NCI-H146 treated with DMSO at 0.1 percent for 48 hours (cell line): ENCODE measurements at regions not wholly inside any gene's neighbourhood (a gene's known extent, or its start where the extent isn't known, plus 50 kb on each side); places are given as distances from the start of the nearest gene placed in this dataset.
"Not testable (repeated sequence)": the region's sequence is repeated elsewhere in the genome, so short reads cannot be mapped to it uniquely, and the experiment has no call there.

Experiments used
- DNase-seq: peaks from one replicate; lab custom pipeline; 2025; ENCODE audit not compliant: unreplicated experiment; lab: John Stamatoyannopoulos, UW

- DNase-seq: no peak
These were observed 809.4 kb downstream of the PRELID2 start for GRCh38 chr5:145025775-145026174.

- no peak for DNase-seq
These were observed 820.0 kb downstream of the PRELID2 start for GRCh38 chr5:145015146-145015545.

- DNase-seq: no peak
These were observed 821.0 kb downstream of the PRELID2 start for GRCh38 chr5:145014109-145014508.

- no peak for DNase-seq
These were observed 824.3 kb downstream of the PRELID2 start for GRCh38 chr5:145010834-145011233.

- DNase-seq: no peak
These were observed 826.1 kb downstream of the PRELID2 start for GRCh38 chr5:145008876-145009530.

GRCh38 chr5:144994356-144994755 is 823.7 kb downstream of the KCTD16 start:
- DNase-seq: not testable (repeated sequence)

- no peak for DNase-seq
These were observed 812.4 kb downstream of the KCTD16 start for GRCh38 chr5:144983101-144983500.

GRCh38 chr5:144979516-144980264 is 809.0 kb downstream of the KCTD16 start:
- no peak for DNase-seq

GRCh38 chr5:144972317-144972716 is 801.6 kb downstream of the KCTD16 start:
- no peak for DNase-seq

GRCh38 chr5:144971108-144971850 is 800.6 kb downstream of the KCTD16 start:
- DNase-seq: no peak

GRCh38 chr5:144960296-144960695 is 789.6 kb downstream of the KCTD16 start:
- no peak for DNase-seq

GRCh38 chr5:144958002-144958401 is 787.3 kb downstream of the KCTD16 start:
- DNase-seq: no peak

- DNase-seq: no peak
These were observed 780.3 kb downstream of the KCTD16 start for GRCh38 chr5:144950996-144951395.

- DNase-seq: no peak
These were observed 776.4 kb downstream of the KCTD16 start for GRCh38 chr5:144947023-144947422.

GRCh38 chr5:144945503-144945902 is 774.8 kb downstream of the KCTD16 start:
- DNase-seq: no peak

GRCh38 chr5:144944936-144945335 is 774.3 kb downstream of the KCTD16 start:
- DNase-seq: no peak

- no peak for DNase-seq
These were observed 770.3 kb downstream of the KCTD16 start for GRCh38 chr5:144941004-144941403.

- no peak for DNase-seq
These were observed 747.7 kb downstream of the KCTD16 start for GRCh38 chr5:144918371-144918770.

GRCh38 chr5:144915452-144915851 is 744.8 kb downstream of the KCTD16 start:
- DNase-seq: no peak

- DNase-seq: no peak
These were observed 743.0 kb downstream of the KCTD16 start for GRCh38 chr5:144913661-144914060.

GRCh38 chr5:144896473-144896872 is 725.8 kb downstream of the KCTD16 start:
- no peak for DNase-seq

- DNase-seq: no peak
These were observed 716.0 kb downstream of the KCTD16 start for GRCh38 chr5:144886668-144887067.
